Trophoblast cell (in vitro differentiated cells and primary cell): ENCODE measurements at regions not wholly inside any gene's neighbourhood (a gene's known extent, or its start where the extent isn't known, plus 50 kb on each side); places are given as distances from the start of the nearest gene placed in this dataset.

Source experiments
- DNase-seq, 2 donors: peaks; one replicate each; pipeline ENCODE4 v3.0.0-alpha.2; 2016
- H2AFZ ChIP-seq: 2 replicates; pipeline ENCODE4 v1.6.1; 2013; ENCODE audit warnings: low read length, moderate library complexity, mild to moderate bottlenecking; ENCODE audit not compliant: insufficient read depth, poor library complexity
- H2AK5ac ChIP-seq: 2 replicates; pipeline ENCODE4 v1.6.1; 2013; ENCODE audit warnings: mild to moderate bottlenecking, low read length
- H2BK120ac ChIP-seq: 2 replicates; pipeline ENCODE4 v1.6.1; 2013; ENCODE audit warnings: low read length, mild to moderate bottlenecking, moderate library complexity; ENCODE audit not compliant: insufficient read depth, poor library complexity
- H2BK12ac ChIP-seq: 2 replicates; pipeline ENCODE4 v1.6.1; 2013; ENCODE audit warnings: mild to moderate bottlenecking, low read length, moderate library complexity
- H2BK5ac ChIP-seq: 2 replicates; pipeline ENCODE4 v1.6.1; 2013; ENCODE audit warnings: low read length, low read depth, moderate library complexity, mild to moderate bottlenecking; ENCODE audit not compliant: poor library complexity
- H3K14ac ChIP-seq: 2 replicates; pipeline ENCODE4 v1.6.1; 2013; ENCODE audit warnings: mild to moderate bottlenecking, low read length
- H3K18ac ChIP-seq: 2 replicates; pipeline ENCODE4 v1.6.1; 2013; ENCODE audit warnings: mild to moderate bottlenecking, low read length
- H3K23ac ChIP-seq: 2 replicates; pipeline ENCODE4 v1.6.1; 2013; ENCODE audit warnings: low read length
- H3K27ac ChIP-seq: 2 replicates; pipeline ENCODE4 v1.5.1; 2013; ENCODE audit warnings: low read depth, mild to moderate bottlenecking, inconsistent platforms, low read length, moderate library complexity
- H3K27me3 ChIP-seq: 2 replicates; pipeline ENCODE4 v1.6.1; 2013; ENCODE audit warnings: inconsistent platforms, mild to moderate bottlenecking, low read length, moderate library complexity; ENCODE audit not compliant: insufficient read depth
- H3K36me3 ChIP-seq, 2 experiments: 1 replicate in 1 of 2; 2 replicates in 1 of 2; pipeline ENCODE4 v1.6.1; 2013; ENCODE audit warnings: low read length in 2 of 2, mild to moderate bottlenecking in 2 of 2, moderate library complexity in 1 of 2; ENCODE audit not compliant: insufficient read depth in 2 of 2, control insufficient read depth in 1 of 2
- H3K4ac ChIP-seq: 2 replicates; pipeline ENCODE4 v1.6.1; 2013; ENCODE audit warnings: low read depth, mild to moderate bottlenecking, low read length, moderate library complexity
- H3K4me1 ChIP-seq, 2 experiments: 1 replicate in 1 of 2; 2 replicates in 1 of 2; pipeline ENCODE4 v1.6.1; 2013; ENCODE audit warnings: low read length in 2 of 2, mild to moderate bottlenecking in 2 of 2, moderate library complexity in 1 of 2; ENCODE audit not compliant: insufficient read depth in 2 of 2, control insufficient read depth in 1 of 2
- H3K4me2 ChIP-seq: 2 replicates; pipeline ENCODE4 v1.6.1; 2013; ENCODE audit warnings: inconsistent platforms, mild to moderate bottlenecking, low read length, moderate library complexity
- H3K4me3 ChIP-seq: 2 replicates; pipeline ENCODE4 v1.5.1; 2013; ENCODE audit warnings: mild to moderate bottlenecking, low read depth, low read length, inconsistent platforms
- H3K79me1 ChIP-seq: one replicate; pipeline ENCODE4 v1.6.1; 2013; ENCODE audit warnings: low read length
- H3K79me2 ChIP-seq: 2 replicates; pipeline ENCODE4 v1.6.1; 2013; ENCODE audit warnings: low read length, mild to moderate bottlenecking; ENCODE audit not compliant: control insufficient read depth, insufficient read depth, poor library complexity
- H3K9ac ChIP-seq: 2 replicates; pipeline ENCODE4 v1.6.1; 2013; ENCODE audit warnings: mild to moderate bottlenecking, low read length
- H3K9me3 ChIP-seq: 2 replicates; pipeline ENCODE4 v1.6.1; 2013; ENCODE audit warnings: low read depth, mild to moderate bottlenecking, control low read depth, inconsistent platforms, low read length; ENCODE audit not compliant: insufficient read depth
- H4K12ac ChIP-seq: 2 replicates; pipeline ENCODE4 v1.6.1; 2013; ENCODE audit warnings: low read depth, mild to moderate bottlenecking, low read length, moderate library complexity
- H4K8ac ChIP-seq: 2 replicates; pipeline ENCODE4 v1.6.1; 2013; ENCODE audit warnings: low read depth, mild to moderate bottlenecking, low read length, moderate library complexity
- H4K91ac ChIP-seq: one replicate; pipeline ENCODE4 v1.6.1; 2013; ENCODE audit warnings: low read depth, mild to moderate bottlenecking, low read length, moderate library complexity
- WGBS: extraction: QIAGEN DNeasy Blood & Tissue Kit; methylation state at CpG from one replicate; pipeline ENCODE4 v1.1.7; 2013; ENCODE audit warnings: missing lambda C conversion rate; ENCODE audit not compliant: insufficient read length, insufficient coverage; ENCODE audit errors: extremely low coverage; 5-methylcytosine and 5-hydroxymethylcytosine counted together

- no peak overlapping the region for H4K12ac ChIP-seq
- no peak overlapping the region for H3K4me2 ChIP-seq
- no peak overlapping the region for H4K8ac ChIP-seq
- H3K27me3 ChIP-seq, result no peaks in the 10 kb centered on the region
- no peak overlapping the region for H2BK12ac ChIP-seq
- no peaks in the 10 kb centered on the region for H3K36me3 ChIP-seq
- no peak overlapping the region for H3K18ac ChIP-seq
- H2AFZ ChIP-seq, result no peak overlapping the region
- no peak overlapping the region for H3K27ac ChIP-seq
- H3K9ac ChIP-seq, result no peak overlapping the region
- DNase-seq, result no peak
- H3K79me2 ChIP-seq, result no peaks in the 10 kb centered on the region
- H3K4me1 ChIP-seq, result no peaks in the 10 kb centered on the region
- WGBS, result no CpG with 5 or more reads among the region's 2 CpGs
- no peak overlapping the region for H4K91ac ChIP-seq
- H2BK5ac ChIP-seq, result no peak overlapping the region
- no peak overlapping the region for H3K4ac ChIP-seq
- no peaks in the 10 kb centered on the region for H3K9me3 ChIP-seq
- no peak overlapping the region for H3K4me3 ChIP-seq
- no peak overlapping the region for H2AK5ac ChIP-seq
- H3K14ac ChIP-seq, result no peak overlapping the region
- no peak overlapping the region for H2BK120ac ChIP-seq
- no peaks in the 10 kb centered on the region for H3K79me1 ChIP-seq
- no peak overlapping the region for H3K23ac ChIP-seq
Measured at GRCh38 chr16:75948441-75948840, 222.2 kb upstream of the CPHXL start.

- H3K36me3 ChIP-seq, result no peaks in the 10 kb centered on the region
- no peak overlapping the region for H2AK5ac ChIP-seq
- no peak overlapping the region for H2BK120ac ChIP-seq
- H3K4ac ChIP-seq, result no peak overlapping the region
- no peak overlapping the region for H4K91ac ChIP-seq
- no peak overlapping the region for H2AFZ ChIP-seq
- H2BK12ac ChIP-seq, result no peak overlapping the region
- H4K12ac ChIP-seq, result no peak overlapping the region
- H3K18ac ChIP-seq, result no peak overlapping the region
- H3K4me1 ChIP-seq, result no peaks in the 10 kb centered on the region
- H2BK5ac ChIP-seq, result no peak overlapping the region
- H3K14ac ChIP-seq, result no peak overlapping the region
- H3K9me3 ChIP-seq, result no peaks in the 10 kb centered on the region
- H3K4me3 ChIP-seq, result no peak overlapping the region
- H4K8ac ChIP-seq, result no peak overlapping the region
- no peaks in the 10 kb centered on the region for H3K27me3 ChIP-seq
- H3K4me2 ChIP-seq, result no peak overlapping the region
- no peaks in the 10 kb centered on the region for H3K79me1 ChIP-seq
- no peak overlapping the region for H3K23ac ChIP-seq
- no peaks in the 10 kb centered on the region for H3K79me2 ChIP-seq
- no peak overlapping the region for H3K9ac ChIP-seq
- WGBS, result no CpG with 5 or more reads among the region's 3 CpGs
- no peak overlapping the region for H3K27ac ChIP-seq
- DNase-seq, result no peak
Measured at GRCh38 chr16:75948886-75949285, 222.6 kb upstream of the CPHXL start.

- no peak overlapping the region for H4K91ac ChIP-seq
- H4K12ac ChIP-seq, result no peak overlapping the region
- no peak overlapping the region for H2AK5ac ChIP-seq
- H3K4me1 ChIP-seq, result no peaks in the 10 kb centered on the region
- H3K4me2 ChIP-seq, result no peak overlapping the region
- no peak overlapping the region for H4K8ac ChIP-seq
- no peak overlapping the region for H3K4ac ChIP-seq
- H2BK12ac ChIP-seq, result no peak overlapping the region
- H3K18ac ChIP-seq, result no peak overlapping the region
- H3K4me3 ChIP-seq, result no peak overlapping the region
- H3K36me3 ChIP-seq, result no peaks in the 10 kb centered on the region
- no peak overlapping the region for H2BK5ac ChIP-seq
- H3K14ac ChIP-seq, result no peak overlapping the region
- WGBS, result no CpG with 5 or more reads among the region's 2 CpGs
- H3K9ac ChIP-seq, result no peak overlapping the region
- no peak overlapping the region for H2AFZ ChIP-seq
- H3K9me3 ChIP-seq, result no peaks in the 10 kb centered on the region
- H3K79me1 ChIP-seq, result no peaks in the 10 kb centered on the region
- no peak overlapping the region for H3K27ac ChIP-seq
- no peak overlapping the region for H2BK120ac ChIP-seq
- no peak overlapping the region for H3K23ac ChIP-seq
- H3K79me2 ChIP-seq, result no peaks in the 10 kb centered on the region
- H3K27me3 ChIP-seq, result no peaks in the 10 kb centered on the region
- DNase-seq, result no peak
Measured at GRCh38 chr16:75952124-75952523, 225.8 kb upstream of the CPHXL start.

- Histone ChIP-seq H3K23ac (no peak overlapping the region), H3K4me1 (no peaks in the 10 kb centered on the region), H4K8ac (no peak overlapping the region), H3K79me1 (no peaks in the 10 kb centered on the region), H3K4ac (no peak overlapping the region), H3K9ac (no peak overlapping the region), H3K4me2 (no peak overlapping the region), H3K9me3 (no peaks in the 10 kb centered on the region), H3K36me3 (no peaks in the 10 kb centered on the region), H3K79me2 (no peaks in the 10 kb centered on the region), H3K18ac (no peak overlapping the region), H2BK12ac (no peak overlapping the region), H3K14ac (no peak overlapping the region), H3K27me3 (no peaks in the 10 kb centered on the region), H2AK5ac (no peak overlapping the region), H3K27ac (no peak overlapping the region), H3K4me3 (no peak overlapping the region), H4K12ac (no peak overlapping the region), H4K91ac (no peak overlapping the region), H2BK5ac (no peak overlapping the region), H2BK120ac (no peak overlapping the region), H2AFZ (no peak overlapping the region)
- DNase-seq, result no peak
- WGBS, result no CpG with 5 or more reads among the region's 6 CpGs
Measured at GRCh38 chr16:75957870-75958269, 231.6 kb upstream of the CPHXL start.
